ENCODE measurements at regions not wholly inside any gene's neighbourhood (a gene's known extent, or its start where the extent isn't known, plus 50 kb on each side); places are given as distances from the start of the nearest gene placed in this dataset.

- no peak overlapping the region for H3K27ac Mint-ChIP-seq (ENCODE audit: unreplicated experiment)
- H3K4me3 Mint-ChIP-seq = no peak overlapping the region
- peaks cover 2% of the 10 kb centered on the region for H3K36me3 Mint-ChIP-seq (ENCODE audit: low read depth)
- TF ChIP-seq CTCF (conservative IDR thresholded peaks at IDR 0.05) = no peak
- DNase-seq (ENCODE audit: low read depth, low spot score) = no peak
- peaks cover 49% of the 10 kb centered on the region for H3K27me3 Mint-ChIP-seq (ENCODE audit: low read depth)
- no peaks in the 10 kb centered on the region for H3K4me1 Mint-ChIP-seq
- peaks cover 7% of the 10 kb centered on the region for H3K9me3 Mint-ChIP-seq
Measured at GRCh38 chr5:169367861-169368260, 66.9 kb upstream of the SLIT3 start.

GRCh38 chr5:169357291-169357690 is 56.4 kb upstream of the SLIT3 start:
- TF ChIP-seq CTCF (conservative IDR thresholded peaks at IDR 0.05) = no peak
- no peaks in the 10 kb centered on the region for H3K4me1 Mint-ChIP-seq
- H3K4me3 Mint-ChIP-seq = no peak overlapping the region
- H3K27me3 Mint-ChIP-seq (ENCODE audit: low read depth) = peaks cover 26% of the 10 kb centered on the region
- H3K27ac Mint-ChIP-seq (ENCODE audit: unreplicated experiment) = no peak overlapping the region
- no peak for DNase-seq (ENCODE audit: low read depth, low spot score)
- no peaks in the 10 kb centered on the region for H3K36me3 Mint-ChIP-seq (ENCODE audit: low read depth)
- no peaks in the 10 kb centered on the region for H3K9me3 Mint-ChIP-seq

- no peak for TF ChIP-seq CTCF (conservative IDR thresholded peaks at IDR 0.05)
- no peak for DNase-seq (ENCODE audit: low read depth, low spot score)
- Mint-ChIP-seq H3K4me3 (no peak overlapping the region), H3K36me3 (ENCODE audit: low read depth) (no peaks in the 10 kb centered on the region), H3K9me3 (no peaks in the 10 kb centered on the region), H3K27ac (ENCODE audit: unreplicated experiment) (no peak overlapping the region), H3K4me1 (no peaks in the 10 kb centered on the region), H3K27me3 (ENCODE audit: low read depth) (peaks cover 24% of the 10 kb centered on the region)
Measured at GRCh38 chr5:169356811-169357210, 55.9 kb upstream of the SLIT3 start.

GRCh38 chr5:169356181-169356580 is 55.2 kb upstream of the SLIT3 start:
- Mint-ChIP-seq H3K4me3 (no peak overlapping the region), H3K27me3 (ENCODE audit: low read depth) (peaks cover 27% of the 10 kb centered on the region), H3K36me3 (ENCODE audit: low read depth) (no peaks in the 10 kb centered on the region), H3K9me3 (no peaks in the 10 kb centered on the region), H3K4me1 (no peaks in the 10 kb centered on the region), H3K27ac (ENCODE audit: unreplicated experiment) (no peak overlapping the region)
- no peak for DNase-seq (ENCODE audit: low read depth, low spot score)
- TF ChIP-seq CTCF (conservative IDR thresholded peaks at IDR 0.05) = no peak

- Mint-ChIP-seq H3K4me1 (no peaks in the 10 kb centered on the region), H3K4me3 (no peak overlapping the region), H3K27me3 (ENCODE audit: low read depth) (peaks cover 26% of the 10 kb centered on the region), H3K9me3 (no peaks in the 10 kb centered on the region), H3K27ac (ENCODE audit: unreplicated experiment) (no peak overlapping the region), H3K36me3 (ENCODE audit: low read depth) (no peaks in the 10 kb centered on the region)
- TF ChIP-seq CTCF (conservative IDR thresholded peaks at IDR 0.05) = no peak
- no peak for DNase-seq (ENCODE audit: low read depth, low spot score)
Measured at GRCh38 chr5:169354921-169355320, 54.0 kb upstream of the SLIT3 start.

GRCh38 chr5:169354263-169354662 is 53.3 kb upstream of the SLIT3 start:
- no peak for DNase-seq (ENCODE audit: low read depth, low spot score)
- Mint-ChIP-seq H3K9me3 (no peaks in the 10 kb centered on the region), H3K27ac (ENCODE audit: unreplicated experiment) (no peak overlapping the region), H3K36me3 (ENCODE audit: low read depth) (no peaks in the 10 kb centered on the region), H3K4me1 (no peaks in the 10 kb centered on the region), H3K4me3 (no peak overlapping the region), H3K27me3 (ENCODE audit: low read depth) (peaks cover 28% of the 10 kb centered on the region)
- no peak for TF ChIP-seq CTCF (conservative IDR thresholded peaks at IDR 0.05)

All from neural crest cell (in vitro differentiated cells).